ENCODE measurements at regions not wholly inside any gene's neighbourhood (a gene's known extent, or its start where the extent isn't known, plus 50 kb on each side); places are given as distances from the start of the nearest gene placed in this dataset.

- Histone ChIP-seq H3K9me3 (ENCODE audit: low read length) (no peaks in the 10 kb centered on the region), H3K27me3 (ENCODE audit: insufficient read depth, low read depth, low read length) (no peaks in the 10 kb centered on the region), H3K36me3 (ENCODE audit: insufficient read depth, low read length) (no peaks in the 10 kb centered on the region), H2AFZ (ENCODE audit: low read depth, low read length) (no peak overlapping the region), H3K79me2 (replicated peaks; ENCODE audit: insufficient read depth, low read length) (no peaks in the 10 kb centered on the region), H3K27ac (ENCODE audit: low read length) (no peak overlapping the region), H3K9ac (ENCODE audit: low read length) (no peak overlapping the region), H3K4me2 (ENCODE audit: low read length) (no peak overlapping the region), H3F3A (ENCODE audit: insufficient read depth, low read length, poor library complexity, severe bottlenecking) (no peaks in the 10 kb centered on the region), H4K20me1 (ENCODE audit: insufficient read depth) (no peaks in the 10 kb centered on the region), H3K4me3 (ENCODE audit: low read length) (no peak overlapping the region), H3K9me2 (ENCODE audit: insufficient read depth, low read length) (no peaks in the 10 kb centered on the region)
- no peak for TF ChIP-seq POLR2AphosphoS5 (IDR thresholded peaks at IDR 0.05)
- no peak for TF ChIP-seq EZH2 (IDR thresholded peaks at IDR 0.05; ENCODE audit: borderline replicate concordance, insufficient read depth, low read length, poor library complexity, severe bottlenecking)
- no peak for TF ChIP-seq RAD21 (conservative IDR thresholded peaks at IDR 0.05)
- no peak for TF ChIP-seq REST (IDR thresholded peaks at IDR 0.05; ENCODE audit: borderline replicate concordance)
- TF ChIP-seq TAF1 (IDR thresholded peaks at IDR 0.05; ENCODE audit: low read depth), result no peak
- no peak for TF ChIP-seq EP300 (conservative IDR thresholded peaks at IDR 0.05; ENCODE audit: poor library complexity, severe bottlenecking)
- TF ChIP-seq CTCF (IDR thresholded peaks at IDR 0.05; ENCODE audit: poor library complexity, severe bottlenecking), result no peak
- no peak for TF ChIP-seq SMC3 (conservative IDR thresholded peaks at IDR 0.05; ENCODE audit: poor library complexity)
- no peak for TF ChIP-seq MXI1 (conservative IDR thresholded peaks at IDR 0.05; ENCODE audit: poor library complexity, severe bottlenecking)
Observed at GRCh38 chr7:91636129-91636724, 244.3 kb downstream of the MTERF1 start.

GRCh38 chr7:91636728-91637127 is 243.8 kb downstream of the MTERF1 start:
- H3K9ac ChIP-seq (ENCODE audit: low read length), result no peak overlapping the region
- H2AFZ ChIP-seq (ENCODE audit: low read depth, low read length), result no peak overlapping the region
- no peak overlapping the region for H3K27ac ChIP-seq (ENCODE audit: low read length)
- H3K9me2 ChIP-seq (ENCODE audit: insufficient read depth, low read length), result no peaks in the 10 kb centered on the region
- H3K36me3 ChIP-seq (ENCODE audit: insufficient read depth, low read length), result no peaks in the 10 kb centered on the region
- H3K79me2 ChIP-seq (replicated peaks; ENCODE audit: insufficient read depth, low read length), result no peaks in the 10 kb centered on the region
- H3K9me3 ChIP-seq (ENCODE audit: low read length), result no peaks in the 10 kb centered on the region
- H3K4me3 ChIP-seq (ENCODE audit: low read length), result no peak overlapping the region
- no peak for TF ChIP-seq CTCF (IDR thresholded peaks at IDR 0.05; ENCODE audit: poor library complexity, severe bottlenecking)
- TF ChIP-seq RAD21 (conservative IDR thresholded peaks at IDR 0.05), result no peak
- no peak for TF ChIP-seq SMC3 (conservative IDR thresholded peaks at IDR 0.05; ENCODE audit: poor library complexity)
- TF ChIP-seq POLR2AphosphoS5 (IDR thresholded peaks at IDR 0.05), result no peak
- no peak for TF ChIP-seq REST (IDR thresholded peaks at IDR 0.05; ENCODE audit: borderline replicate concordance)
- H4K20me1 ChIP-seq (ENCODE audit: insufficient read depth), result no peaks in the 10 kb centered on the region
- H3K4me2 ChIP-seq (ENCODE audit: low read length), result no peak overlapping the region
- H3K27me3 ChIP-seq (ENCODE audit: insufficient read depth, low read depth, low read length), result no peaks in the 10 kb centered on the region
- H3F3A ChIP-seq (ENCODE audit: insufficient read depth, low read length, poor library complexity, severe bottlenecking), result no peaks in the 10 kb centered on the region

Data from neural cell (in vitro differentiated cells).